A549 (cell line): ENCODE measurements at regions not wholly inside any gene's neighbourhood (a gene's known extent, or its start where the extent isn't known, plus 50 kb on each side); places are given as distances from the start of the nearest gene placed in this dataset.

Source experiments
- ATAC-seq, 2 experiments: fragments of 200-7000 bp in 1 of 2; fragments of >200 bp in 1 of 2; cut with Nextera tagmentation in 1 of 2; cut with Tn5 transposase in 1 of 2; 3 replicates each; pipeline versions ENCODE4 v1.8.0 to v1.9.1; 2018 to 2020; ENCODE audit warnings: mild to moderate bottlenecking in 1 of 2, moderate library complexity in 1 of 2
- CTCF ChIA-PET: fragments of 300-600 bp; sonication (Branson Sonifier 250); formaldehyde crosslinking; extraction: SDS; loops from one replicate; lab custom pipeline; 2021; ENCODE audit warnings: antibody characterized with exemption, inconsistent platforms; lab: Yijun Ruan, JAX
- POLR2A ChIA-PET: fragments of 350-600 bp; formaldehyde crosslinking; extraction: SDS; loops from one replicate; lab custom pipeline; 2021; ENCODE audit warnings: antibody characterized with exemption, inconsistent platforms; lab: Yijun Ruan, JAX
- DNase-seq, 2 experiments: peaks; one replicate each; pipeline versions ENCODE4 v3.0.0 to v3.0.0-alpha.2; 2011 to 2016; ENCODE audit warnings: low read depth in 1 of 2, low spot score in 1 of 2
- FAIRE-seq: peaks from 2 replicates; lab custom pipeline; 2011; peaks lifted over from hg19 to GRCh38; lab: Jason Lieb, UNC
- H3K27ac ChIP-seq, 2 experiments: fragments of >200 bp; sonication (Bioruptor Twin); formaldehyde crosslinking; 3 replicates each; pipeline ENCODE4 v1.5.1; 2016 to 2017
- H3K4me1 ChIP-seq: fragments of >200 bp; sonication (Bioruptor Twin); formaldehyde crosslinking; 3 replicates; pipeline ENCODE4 v1.6.1; 2016
- H3K4me2 ChIP-seq: fragments of >200 bp; sonication (Bioruptor Twin); formaldehyde crosslinking; 3 replicates; pipeline ENCODE4 v1.6.1; 2016
- H3K4me3 ChIP-seq: fragments of >200 bp; sonication (Bioruptor Twin); formaldehyde crosslinking; 3 replicates; pipeline ENCODE4 v1.5.1; 2016
- H3K9me3 ChIP-seq: fragments of >200 bp; sonication (Bioruptor Twin); formaldehyde crosslinking; 3 replicates; pipeline ENCODE4 v1.6.1; 2016
- BHLHE40 ChIP-seq: IDR thresholded peaks from 2 replicates; pipeline ENCODE4 v1.6.1; 2012; ENCODE audit warnings: low read depth, low read length, inconsistent platforms
- CHD4 ChIP-seq: fragments of 200-600 bp; sonication (generic); IDR thresholded peaks from 2 replicates; pipeline ENCODE4 v1.6.1; 2016; ENCODE audit warnings: antibody characterized with exemption, mild to moderate bottlenecking, borderline replicate concordance
- ELK1 ChIP-seq: fragments of 150-350 bp; IDR thresholded peaks from 2 replicates; pipeline ENCODE4 v1.6.1; 2014; ENCODE audit warnings: low read depth, mild to moderate bottlenecking, low read length
- FOSB ChIP-seq: fragments of 250-450 bp; sonication (Bioruptor Pico); IDR thresholded peaks from 2 replicates; pipeline ENCODE4 v1.5.0; 2020; ENCODE audit warnings: mild to moderate bottlenecking, moderate library complexity
- FOSL2 ChIP-seq, 2 experiments: fragments of 450-650 bp in 1 of 2; fragments of >200 bp in 1 of 2; sonication (Bioruptor Twin) in 1 of 2; formaldehyde crosslinking; IDR thresholded peaks; 2 replicates each; pipeline versions ENCODE4 v1.5.0 to v1.6.1; 2016 to 2020; ENCODE audit warnings: mild to moderate bottlenecking in 1 of 2, moderate library complexity in 1 of 2
- FOXS1 ChIP-seq: fragments of 250-450 bp; sonication (Bioruptor Pico); IDR thresholded peaks from 2 replicates; pipeline ENCODE4 v1.5.0; 2020; ENCODE audit warnings: mild to moderate bottlenecking, moderate library complexity
- HMGXB4 ChIP-seq: fragments of 250-450 bp; sonication (Bioruptor Pico); IDR thresholded peaks from 2 replicates; pipeline ENCODE4 v1.5.0; 2021; ENCODE audit warnings: mild to moderate bottlenecking, moderate library complexity, borderline replicate concordance
- HOXB13 ChIP-seq: fragments of 250-450 bp; sonication (Bioruptor Pico); IDR thresholded peaks from 2 replicates; pipeline ENCODE4 v1.5.0; 2020; ENCODE audit warnings: low read depth, mild to moderate bottlenecking, moderate library complexity
- JUNB ChIP-seq: fragments of >200 bp; sonication (Bioruptor Twin); formaldehyde crosslinking; IDR thresholded peaks from 2 replicates; pipeline ENCODE4 v1.6.1; 2016
- KDM1A ChIP-seq: fragments of 200-600 bp; sonication (generic); IDR thresholded peaks from 2 replicates; pipeline ENCODE4 v1.6.1; 2016; ENCODE audit warnings: low read depth, mild to moderate bottlenecking
- MAZ ChIP-seq: fragments of 150-350 bp; IDR thresholded peaks from 2 replicates; pipeline ENCODE4 v1.6.1; 2014; ENCODE audit warnings: antibody characterized with exemption, low read depth, low read length, borderline replicate concordance
- PBX3 ChIP-seq: IDR thresholded peaks from 2 replicates; pipeline ENCODE4 v1.6.1; 2012
- POLR2A ChIP-seq: IDR thresholded peaks from 2 replicates; pipeline ENCODE4 v1.6.1; 2012; ENCODE audit warnings: mild to moderate bottlenecking, low read length
- POLR2AphosphoS2 ChIP-seq: conservative IDR thresholded peaks from 2 replicates; pipeline ENCODE4 v1.6.1; 2012; ENCODE audit warnings: low read length, improper control_type of control experiment, inconsistent platforms
- RAD21 ChIP-seq, 2 experiments: fragments of >200 bp in 1 of 2; sonication (Bioruptor Twin) in 1 of 2; formaldehyde crosslinking in 1 of 2; IDR thresholded peaks in 1 of 2; conservative IDR thresholded peaks in 1 of 2; 2 replicates in 1 of 2; 3 replicates in 1 of 2; pipeline ENCODE4 v1.6.1; 2012 to 2018; ENCODE audit warnings: inconsistent platforms in 1 of 2
- SMC3 ChIP-seq: fragments of >200 bp; sonication (Bioruptor Twin); formaldehyde crosslinking; IDR thresholded peaks from 3 replicates; pipeline ENCODE4 v1.6.1; 2018; ENCODE audit warnings: inconsistent platforms
- USF2 ChIP-seq: fragments of 450-650 bp; IDR thresholded peaks from 2 replicates; pipeline ENCODE4 v1.6.1; 2014; ENCODE audit warnings: antibody characterized with exemption
- ZC3H11A ChIP-seq: fragments of 450-650 bp; IDR thresholded peaks from 2 replicates; pipeline ENCODE4 v1.6.1; 2014; ENCODE audit warnings: antibody characterized with exemption, mild to moderate bottlenecking
- ZFP36 ChIP-seq: fragments of 450-650 bp; IDR thresholded peaks from 2 replicates; pipeline ENCODE4 v1.6.1; 2014; ENCODE audit warnings: borderline replicate concordance; ENCODE audit not compliant: partially characterized antibody
- WGBS: methylation state at CpG from one replicate; pipeline ENCODE4 v1.1.6; 2017; ENCODE audit errors: missing lambda C conversion rate; 5-methylcytosine and 5-hydroxymethylcytosine counted together

GRCh38 chr10:78970261-78970660, 98.5 kb upstream of the ZMIZ1 start:
- no peak for FAIRE-seq
- ATAC-seq: no peak
- H3K4me2 ChIP-seq: no peak overlapping the region
- no peaks in the 10 kb centered on the region for H3K9me3 ChIP-seq
- 93% methylated on average over 10 of the region's 10 CpGs for WGBS
- peak overlapping the region; percentile 7 to 90; a peak in 4 of 6 replicates for H3K27ac ChIP-seq
- TF ChIP-seq POLR2AphosphoS2: no peak
- TF ChIP-seq HMGXB4: no peak
- TF ChIP-seq FOXS1 (CRISPR knock-in tag): no peak
- no peak for TF ChIP-seq HOXB13 (CRISPR knock-in tag)
- no peak for TF ChIP-seq PBX3
- no peak for TF ChIP-seq KDM1A
- no peak for TF ChIP-seq JUNB
- no peak for TF ChIP-seq FOSL2 (IDR thresholded peaks at IDR 0.05)
- no peak for TF ChIP-seq FOSL2 (CRISPR knock-in tag; IDR thresholded peaks at IDR 0.05)
- no peak for TF ChIP-seq SMC3
- no peak for TF ChIP-seq CHD4
- TF ChIP-seq RAD21 (conservative IDR thresholded peaks at IDR 0.05 in 1 of 2, IDR thresholded peaks at IDR 0.05 in 1 of 2): no peak
- no peak for TF ChIP-seq ELK1
- no peak for TF ChIP-seq FOSB
- TF ChIP-seq ZC3H11A: no peak
- no peak for DNase-seq
- ChIA-PET POLR2A (no interaction called here), CTCF (no interaction called here)
- H3K4me1 ChIP-seq: peaks cover 49% of the 10 kb centered on the region
- H3K4me3 ChIP-seq: no peak overlapping the region

- ATAC-seq (no peak), FAIRE-seq (no peak), DNase-seq (no peak)
- H3K4me1 ChIP-seq: peaks cover 46% of the 10 kb centered on the region
- POLR2A ChIA-PET: no interaction called here
- H3K9me3 ChIP-seq: no peaks in the 10 kb centered on the region
- CTCF ChIA-PET: interaction anchor here (0.6 to 2.1 kb wide), 4 partner anchors 17 to 367 kb away, joined by 3 to 8 read pairs (median 3); no protein-coding TSS in a partner anchor
- no peak overlapping the region for H3K4me3 ChIP-seq
- WGBS: 92% methylated on average over 5 of the region's 5 CpGs
- peak overlapping the region; percentile 96; a peak in 5 of 6 replicates for H3K27ac ChIP-seq
- no peak overlapping the region for H3K4me2 ChIP-seq
- TF ChIP-seq USF2: no peak
- TF ChIP-seq POLR2AphosphoS2: no peak
- TF ChIP-seq ELK1: no peak
- TF ChIP-seq MAZ: no peak
- peak; percentile 76 for TF ChIP-seq ZFP36
- no peak for TF ChIP-seq POLR2A
- TF ChIP-seq BHLHE40: no peak
Measured at GRCh38 chr10:78971094-78971682, 97.6 kb upstream of the ZMIZ1 start.
